WERI-Rb-1 (cell line): ENCODE measurements at regions not wholly inside any gene's neighbourhood (a gene's known extent, or its start where the extent isn't known, plus 50 kb on each side); places are given as distances from the start of the nearest gene placed in this dataset.

Experiments
- DNase-seq: peaks from one replicate; pipeline ENCODE4 v3.0.0-alpha.2; 2020
- H3K27ac ChIP-seq: fragments of 250-450 bp; sonication (Bioruptor Pico); 2 replicates; pipeline ENCODE4 v1.5.1; 2020; ENCODE audit warnings: mild to moderate bottlenecking, moderate library complexity
- H3K27me3 ChIP-seq: fragments of 250-450 bp; sonication (Bioruptor Pico); 2 replicates; pipeline ENCODE4 v1.5.1; 2021; ENCODE audit warnings: mild to moderate bottlenecking, low read depth, moderate library complexity; ENCODE audit not compliant: insufficient read depth, severe bottlenecking
- H3K36me3 ChIP-seq: fragments of 250-450 bp; sonication (Bioruptor Pico); 2 replicates; pipeline ENCODE4 v1.5.1; 2020; ENCODE audit warnings: mild to moderate bottlenecking, moderate library complexity
- H3K4me3 ChIP-seq: 2 replicates; pipeline ENCODE4 v1.5.1; 2011; ENCODE audit warnings: low read depth, mild to moderate bottlenecking, control low read depth, low read length
- H3K9me3 ChIP-seq: fragments of 250-450 bp; sonication (Bioruptor Pico); 2 replicates; pipeline ENCODE4 v1.5.1; 2021; ENCODE audit warnings: mild to moderate bottlenecking, moderate library complexity; ENCODE audit not compliant: severe bottlenecking
- TF ChIP-seq, protein P1 (sequence below): IDR thresholded peaks from 2 replicates; pipeline ENCODE4 v1.5.1; 2011; ENCODE audit warnings: low read depth, mild to moderate bottlenecking, control low read depth, inconsistent platforms, low read length

- Histone ChIP-seq H3K27me3 (no peaks in the 10 kb centered on the region), H3K36me3 (no peaks in the 10 kb centered on the region), H3K4me3 (no peak overlapping the region), H3K9me3 (no peaks in the 10 kb centered on the region), H3K27ac (no peak overlapping the region)
- DNase-seq: no peak
- TF ChIP-seq, protein P1, sequence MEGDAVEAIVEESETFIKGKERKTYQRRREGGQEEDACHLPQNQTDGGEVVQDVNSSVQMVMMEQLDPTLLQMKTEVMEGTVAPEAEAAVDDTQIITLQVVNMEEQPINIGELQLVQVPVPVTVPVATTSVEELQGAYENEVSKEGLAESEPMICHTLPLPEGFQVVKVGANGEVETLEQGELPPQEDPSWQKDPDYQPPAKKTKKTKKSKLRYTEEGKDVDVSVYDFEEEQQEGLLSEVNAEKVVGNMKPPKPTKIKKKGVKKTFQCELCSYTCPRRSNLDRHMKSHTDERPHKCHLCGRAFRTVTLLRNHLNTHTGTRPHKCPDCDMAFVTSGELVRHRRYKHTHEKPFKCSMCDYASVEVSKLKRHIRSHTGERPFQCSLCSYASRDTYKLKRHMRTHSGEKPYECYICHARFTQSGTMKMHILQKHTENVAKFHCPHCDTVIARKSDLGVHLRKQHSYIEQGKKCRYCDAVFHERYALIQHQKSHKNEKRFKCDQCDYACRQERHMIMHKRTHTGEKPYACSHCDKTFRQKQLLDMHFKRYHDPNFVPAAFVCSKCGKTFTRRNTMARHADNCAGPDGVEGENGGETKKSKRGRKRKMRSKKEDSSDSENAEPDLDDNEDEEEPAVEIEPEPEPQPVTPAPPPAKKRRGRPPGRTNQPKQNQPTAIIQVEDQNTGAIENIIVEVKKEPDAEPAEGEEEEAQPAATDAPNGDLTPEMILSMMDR: no peak
Observed at GRCh38 chr9:20048985-20049384, 260.1 kb upstream of the SLC24A2 start.

- Histone ChIP-seq H3K27me3 (no peaks in the 10 kb centered on the region), H3K9me3 (no peaks in the 10 kb centered on the region), H3K4me3 (no peak overlapping the region), H3K36me3 (no peaks in the 10 kb centered on the region), H3K27ac (no peak overlapping the region)
- TF ChIP-seq, protein P1: no peak
- DNase-seq: no peak
Observed at GRCh38 chr9:20048437-20048836, 259.6 kb upstream of the SLC24A2 start.

DNA sequence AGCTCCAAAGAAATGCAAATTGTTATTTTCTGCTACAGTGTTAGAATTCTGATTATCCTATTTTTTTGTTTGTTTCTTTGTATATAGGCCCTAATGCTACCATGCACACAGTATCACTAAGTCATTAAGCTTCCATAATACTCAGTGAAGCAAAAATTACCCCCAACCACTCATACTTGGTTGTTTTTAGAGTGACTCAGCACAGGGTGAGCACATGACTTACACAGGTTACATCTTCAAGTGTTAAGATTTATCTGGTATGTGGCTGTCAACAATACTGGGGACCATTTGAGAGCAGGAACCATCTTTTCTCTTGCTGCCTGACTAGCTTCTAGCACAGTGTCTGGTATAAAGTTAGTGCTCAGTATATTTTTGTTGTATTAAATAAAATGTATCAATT is 255.8 kb upstream of the SLC24A2 start:
- Histone ChIP-seq H3K27me3 (no peaks in the 10 kb centered on the region), H3K36me3 (no peaks in the 10 kb centered on the region; the same call in 1 of the 2 replicates), H3K27ac (no peak overlapping the region), H3K4me3 (no peak overlapping the region), H3K9me3 (no peaks in the 10 kb centered on the region)
- DNase-seq: no peak
- TF ChIP-seq, protein P1: no peak

- no peak for DNase-seq
- no peaks in the 10 kb centered on the region for H3K9me3 ChIP-seq
- H3K27ac ChIP-seq: no peak overlapping the region
- TF ChIP-seq, protein P1: no peak
- H3K4me3 ChIP-seq: no peak overlapping the region
- H3K27me3 ChIP-seq: no peaks in the 10 kb centered on the region
- no peaks in the 10 kb centered on the region; the same call in 1 of the 2 replicates for H3K36me3 ChIP-seq
Observed at GRCh38 chr9:20043461-20043860, 254.6 kb upstream of the SLC24A2 start.

DNA sequence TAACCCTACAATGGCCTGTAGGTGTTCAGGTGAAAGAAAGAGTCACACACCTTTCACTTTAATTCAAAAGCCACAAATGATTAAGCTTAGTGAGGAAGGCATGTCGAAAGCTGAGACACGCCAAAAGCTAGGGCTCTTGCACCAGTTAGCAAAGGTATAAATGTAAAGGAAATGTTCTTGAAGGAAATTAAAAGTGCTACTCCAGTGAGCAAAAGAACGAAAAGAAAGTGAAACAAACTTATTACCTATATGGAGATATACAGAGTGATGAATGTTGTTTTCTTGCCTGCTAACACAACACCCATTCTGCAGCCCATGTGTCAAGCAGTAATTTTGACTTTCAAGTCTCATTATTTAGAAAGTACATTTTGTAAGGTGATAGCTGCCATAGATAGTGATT is 254.2 kb upstream of the SLC24A2 start:
- no peaks in the 10 kb centered on the region for H3K9me3 ChIP-seq
- no peaks in the 10 kb centered on the region for H3K27me3 ChIP-seq
- no peak overlapping the region for H3K27ac ChIP-seq
- no peaks in the 10 kb centered on the region; the same call in 1 of the 2 replicates for H3K36me3 ChIP-seq
- no peak overlapping the region for H3K4me3 ChIP-seq
- no peak for DNase-seq
- TF ChIP-seq, protein P1: no peak

- H3K27me3 ChIP-seq: no peaks in the 10 kb centered on the region
- H3K27ac ChIP-seq: no peak overlapping the region
- DNase-seq: no peak
- no peaks in the 10 kb centered on the region for H3K9me3 ChIP-seq
- TF ChIP-seq, protein P1: no peak
- no peaks in the 10 kb centered on the region; the same call in 1 of the 2 replicates for H3K36me3 ChIP-seq
- no peak overlapping the region for H3K4me3 ChIP-seq
Observed at GRCh38 chr9:20042128-20042711, 253.4 kb upstream of the SLC24A2 start.
